HG03196 (cell line): ENCODE measurements at regions not wholly inside any gene's neighbourhood (a gene's known extent, or its start where the extent isn't known, plus 50 kb on each side); places are given as distances from the start of the nearest gene placed in this dataset.

Experiments
- ATAC-seq: cut with Tn5 transposase; IDR thresholded peaks from one replicate; pipeline ENCODE4 v1.9.1; 2021; ENCODE audit not compliant: unreplicated experiment

GRCh38 chr16:9500872-9501271, 409.4 kb downstream of the HAPSTR1 start:
- no peak for ATAC-seq

GRCh38 chr16:9503251-9503984, 412.0 kb downstream of the HAPSTR1 start:
- ATAC-seq, result no peak

- ATAC-seq, result no peak
Observed at GRCh38 chr16:9508328-9508936, 417.0 kb downstream of the HAPSTR1 start.

- no peak for ATAC-seq
Observed at GRCh38 chr16:9509663-9510062, 418.2 kb downstream of the HAPSTR1 start.

GRCh38 chr16:9511389-9511788, 419.9 kb downstream of the HAPSTR1 start:
- no peak for ATAC-seq

- ATAC-seq, result no peak
Observed at GRCh38 chr16:9516444-9516843, 425.0 kb downstream of the HAPSTR1 start.

- no peak for ATAC-seq
Observed at GRCh38 chr16:9518051-9518450, 426.6 kb downstream of the HAPSTR1 start.

GRCh38 chr16:9518581-9518980, 427.1 kb downstream of the HAPSTR1 start:
- ATAC-seq, result no peak

- ATAC-seq, result no peak
Observed at GRCh38 chr16:9521749-9522370, 430.4 kb downstream of the HAPSTR1 start.

- no peak for ATAC-seq
Observed at GRCh38 chr16:9522614-9523013, 431.2 kb downstream of the HAPSTR1 start.

- no peak for ATAC-seq
Observed at GRCh38 chr16:9523994-9524393, 432.6 kb downstream of the HAPSTR1 start.

GRCh38 chr16:9525037-9525436, 433.6 kb downstream of the HAPSTR1 start:
- no peak for ATAC-seq

GRCh38 chr16:9526791-9527190, 435.3 kb downstream of the HAPSTR1 start:
- no peak for ATAC-seq

GRCh38 chr16:9527976-9528375, 436.5 kb downstream of the HAPSTR1 start:
- no peak for ATAC-seq

- ATAC-seq, result no peak
Observed at GRCh38 chr16:9528511-9529079, 437.2 kb downstream of the HAPSTR1 start.

GRCh38 chr16:9533042-9533441, 441.6 kb downstream of the HAPSTR1 start:
- ATAC-seq, result no peak

- no peak for ATAC-seq
Observed at GRCh38 chr16:9534759-9535158, 443.3 kb downstream of the HAPSTR1 start.

- ATAC-seq, result no peak
Observed at GRCh38 chr16:9536905-9537304, 445.5 kb downstream of the HAPSTR1 start.

- no peak for ATAC-seq
Observed at GRCh38 chr16:9539346-9539745, 447.9 kb downstream of the HAPSTR1 start.

- no peak for ATAC-seq
Observed at GRCh38 chr16:9541723-9542122, 450.3 kb downstream of the HAPSTR1 start.

GRCh38 chr16:9542165-9542755, 450.8 kb downstream of the HAPSTR1 start:
- ATAC-seq, result no peak
